ENCODE measurements at regions not wholly inside any gene's neighbourhood (a gene's known extent, or its start where the extent isn't known, plus 50 kb on each side); places are given as distances from the start of the nearest gene placed in this dataset.

DNA sequence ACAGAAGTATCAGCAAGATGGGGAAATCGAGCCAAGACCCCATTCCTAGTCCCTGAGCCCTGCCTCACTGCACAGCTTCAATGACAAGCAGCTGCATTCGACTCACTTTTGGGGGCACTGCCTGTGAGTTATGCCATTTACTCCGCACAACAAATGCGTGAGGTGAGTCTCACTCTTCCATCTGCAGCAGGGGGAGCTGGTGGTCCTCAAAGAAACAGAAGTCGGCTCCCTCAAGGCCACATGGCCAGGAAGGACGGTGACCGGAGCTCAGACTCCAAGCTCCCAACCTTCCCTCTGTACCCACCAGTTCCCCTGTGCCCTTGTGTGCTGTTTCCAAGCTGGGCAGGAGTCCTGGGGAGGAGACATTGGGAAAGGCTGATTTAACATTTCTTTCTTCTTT, 127.7 kb upstream of the IQSEC1 start:
- no peak overlapping the region for H3K14ac ChIP-seq (ENCODE audit: low read length)
- no peak overlapping the region for H4K91ac ChIP-seq (ENCODE audit: low read depth, low read length, poor library complexity)
- no peak overlapping the region for H2AK5ac ChIP-seq (ENCODE audit: low read depth, low read length)
- no peak overlapping the region for H3K4me2 ChIP-seq (ENCODE audit: insufficient read depth, low read length, poor library complexity, severe bottlenecking)
- H3K27me3 ChIP-seq (ENCODE audit: control insufficient read depth in 3 of 3, insufficient read depth in 3 of 3, low read depth in 1 of 3, low read length in 3 of 3), result peaks cover 0 to 11% (median 0%) of the 10 kb centered on the region in 3 experiments
- H2BK5ac ChIP-seq (ENCODE audit: low read length), result no peak overlapping the region
- H3K4ac ChIP-seq (ENCODE audit: low read length), result no peak overlapping the region
- no peak overlapping the region for H2BK120ac ChIP-seq (ENCODE audit: low read depth, low read length)
- no peak overlapping the region for H3K18ac ChIP-seq (ENCODE audit: low read length)
- H4K8ac ChIP-seq (ENCODE audit: low read depth, low read length), result no peak overlapping the region
- no peak overlapping the region for H3K27ac ChIP-seq (replicated peaks; ENCODE audit: low read length)
- no peak overlapping the region for H3K9ac ChIP-seq (ENCODE audit: low read depth, low read length, poor library complexity)
- WGBS, 2 donors (ENCODE audit: extremely low coverage in 2 of 2, insufficient read length in 2 of 2, insufficient replicate concordance in 1 of 2), result no CpG with 5 or more reads among the region's 7 CpGs
- H3K36me3 ChIP-seq (replicated peaks in 1 of 2; ENCODE audit: control insufficient read depth in 2 of 2, insufficient read depth in 2 of 2, low read length in 2 of 2), result no peaks in the 10 kb centered on the region
- H3K79me1 ChIP-seq (ENCODE audit: low read depth, low read length), result no peaks in the 10 kb centered on the region
- no peak overlapping the region for H2BK15ac ChIP-seq (ENCODE audit: low read length)
- peaks cover 0 to 3% of the 10 kb centered on the region in 2 donors for H3K9me3 ChIP-seq (replicated peaks in 1 of 2; ENCODE audit: control insufficient read depth in 2 of 2, insufficient read depth in 1 of 2, low read depth in 1 of 2, low read length in 2 of 2)
- no peak overlapping the region for H2BK12ac ChIP-seq (ENCODE audit: low read length)
- peaks cover 2 to 10% of the 10 kb centered on the region in 2 donors for H3K4me1 ChIP-seq (ENCODE audit: control insufficient read depth in 2 of 2, insufficient read depth in 1 of 2, low read depth in 1 of 2, low read length in 2 of 2)
- DNase-seq (ENCODE audit: low spot score), result peak; percentile 30
- no peak overlapping the region for H3K23ac ChIP-seq (ENCODE audit: low read depth, low read length, poor library complexity)
- no peak overlapping the region for H2AFZ ChIP-seq (ENCODE audit: low read length)
- no peak overlapping the region for H3K4me3 ChIP-seq (ENCODE audit: low read length in 2 of 2)

DNA sequence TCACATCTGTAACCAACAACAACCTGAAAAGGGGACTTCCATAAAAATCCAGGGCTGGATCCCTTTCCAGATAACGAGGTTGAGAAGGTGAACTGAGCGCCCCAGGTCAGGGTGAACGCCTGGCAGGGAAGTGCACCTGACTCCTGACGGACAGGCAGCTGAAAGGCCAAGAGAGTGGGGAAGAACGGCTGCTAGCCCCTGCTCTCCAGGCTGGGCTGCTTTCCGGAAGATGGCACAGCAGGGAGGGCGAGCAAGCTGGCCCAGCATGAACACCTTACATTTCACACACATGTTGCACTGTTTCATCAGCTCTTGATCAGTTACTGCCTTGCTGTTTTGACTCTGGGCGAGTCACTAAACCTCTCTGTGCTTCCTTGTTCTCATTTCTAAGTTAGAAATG, 127.2 kb upstream of the IQSEC1 start:
- H2BK15ac ChIP-seq (ENCODE audit: low read length), result no peak overlapping the region
- no CpG with 5 or more reads among the region's 8 CpGs for WGBS, 2 donors (ENCODE audit: extremely low coverage in 2 of 2, insufficient read length in 2 of 2, insufficient replicate concordance in 1 of 2)
- DNase-seq (ENCODE audit: low spot score), result no peak
- no peak overlapping the region for H3K18ac ChIP-seq (ENCODE audit: low read length)
- H4K91ac ChIP-seq (ENCODE audit: low read depth, low read length, poor library complexity), result no peak overlapping the region
- no peak overlapping the region for H2AFZ ChIP-seq (ENCODE audit: low read length)
- H3K4me3 ChIP-seq (ENCODE audit: low read length in 2 of 2), result no peak overlapping the region
- no peaks in the 10 kb centered on the region for H3K79me1 ChIP-seq (ENCODE audit: low read depth, low read length)
- no peak overlapping the region for H3K27ac ChIP-seq (replicated peaks; ENCODE audit: low read length)
- no peak overlapping the region for H3K4me2 ChIP-seq (ENCODE audit: insufficient read depth, low read length, poor library complexity, severe bottlenecking)
- no peak overlapping the region for H3K9ac ChIP-seq (ENCODE audit: low read depth, low read length, poor library complexity)
- H3K36me3 ChIP-seq (replicated peaks in 1 of 2; ENCODE audit: control insufficient read depth in 2 of 2, insufficient read depth in 2 of 2, low read length in 2 of 2), result no peaks in the 10 kb centered on the region
- peaks cover 0 to 11% (median 0%) of the 10 kb centered on the region in 3 experiments for H3K27me3 ChIP-seq (ENCODE audit: control insufficient read depth in 3 of 3, insufficient read depth in 3 of 3, low read depth in 1 of 3, low read length in 3 of 3)
- H3K4ac ChIP-seq (ENCODE audit: low read length), result no peak overlapping the region
- H4K8ac ChIP-seq (ENCODE audit: low read depth, low read length), result no peak overlapping the region
- peaks cover 0 to 3% of the 10 kb centered on the region in 2 donors for H3K9me3 ChIP-seq (replicated peaks in 1 of 2; ENCODE audit: control insufficient read depth in 2 of 2, insufficient read depth in 1 of 2, low read depth in 1 of 2, low read length in 2 of 2)
- peaks cover 2 to 10% of the 10 kb centered on the region in 2 donors for H3K4me1 ChIP-seq (ENCODE audit: control insufficient read depth in 2 of 2, insufficient read depth in 1 of 2, low read depth in 1 of 2, low read length in 2 of 2)
- H2BK5ac ChIP-seq (ENCODE audit: low read length), result no peak overlapping the region
- no peak overlapping the region for H2BK12ac ChIP-seq (ENCODE audit: low read length)
- H3K14ac ChIP-seq (ENCODE audit: low read length), result no peak overlapping the region
- H3K23ac ChIP-seq (ENCODE audit: low read depth, low read length, poor library complexity), result no peak overlapping the region
- H2AK5ac ChIP-seq (ENCODE audit: low read depth, low read length), result no peak overlapping the region
- no peak overlapping the region for H2BK120ac ChIP-seq (ENCODE audit: low read depth, low read length)

DNA sequence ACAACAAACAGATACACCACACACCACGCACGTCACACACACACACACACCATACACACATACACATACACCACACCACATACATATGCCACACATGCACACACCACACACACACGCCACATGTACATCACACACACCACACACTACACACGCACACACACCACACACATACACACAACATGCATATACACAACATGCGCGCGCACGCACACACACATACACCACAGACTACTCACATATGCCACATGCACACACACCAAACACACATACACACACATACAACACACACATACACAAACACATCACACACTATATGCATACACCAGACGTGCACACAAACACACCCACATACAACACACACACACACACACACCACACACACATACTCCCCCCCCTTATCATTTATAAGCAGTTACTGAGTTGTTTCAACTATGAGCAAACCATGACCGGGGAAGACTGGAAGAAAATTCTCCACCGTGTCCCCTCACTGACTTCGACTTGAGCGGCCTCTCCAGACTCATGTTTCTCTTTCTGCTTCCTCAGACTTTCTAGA, 126.7 kb upstream of the IQSEC1 start:
- no peak overlapping the region for H3K4ac ChIP-seq (ENCODE audit: low read length)
- peaks cover 0 to 11% (median 0%) of the 10 kb centered on the region in 3 experiments for H3K27me3 ChIP-seq (ENCODE audit: control insufficient read depth in 3 of 3, insufficient read depth in 3 of 3, low read depth in 1 of 3, low read length in 3 of 3)
- no peak overlapping the region for H4K8ac ChIP-seq (ENCODE audit: low read depth, low read length)
- H4K91ac ChIP-seq (ENCODE audit: low read depth, low read length, poor library complexity), result no peak overlapping the region
- 100% methylated on average over 4 of the region's 13 CpGs; no CpG with 5 or more reads in 1 of the 2 donors for WGBS, 2 donors (ENCODE audit: extremely low coverage in 2 of 2, insufficient read length in 2 of 2, insufficient replicate concordance in 1 of 2)
- H3K4me3 ChIP-seq (ENCODE audit: low read length in 2 of 2), result peak overlapping the region in 1 of 2 donors; percentile 71
- H3K9ac ChIP-seq (ENCODE audit: low read depth, low read length, poor library complexity), result peak overlapping the region; percentile 73
- peaks cover 0 to 3% of the 10 kb centered on the region in 2 donors for H3K9me3 ChIP-seq (replicated peaks in 1 of 2; ENCODE audit: control insufficient read depth in 2 of 2, insufficient read depth in 1 of 2, low read depth in 1 of 2, low read length in 2 of 2)
- no peak overlapping the region for H2BK120ac ChIP-seq (ENCODE audit: low read depth, low read length)
- no peak overlapping the region for H3K18ac ChIP-seq (ENCODE audit: low read length)
- no peak overlapping the region for H3K4me2 ChIP-seq (ENCODE audit: insufficient read depth, low read length, poor library complexity, severe bottlenecking)
- no peaks in the 10 kb centered on the region for H3K36me3 ChIP-seq (replicated peaks in 1 of 2; ENCODE audit: control insufficient read depth in 2 of 2, insufficient read depth in 2 of 2, low read length in 2 of 2)
- H3K79me1 ChIP-seq (ENCODE audit: low read depth, low read length), result no peaks in the 10 kb centered on the region
- H3K27ac ChIP-seq (replicated peaks; ENCODE audit: low read length), result no peak overlapping the region
- no peak overlapping the region for H2AK5ac ChIP-seq (ENCODE audit: low read depth, low read length)
- H2BK15ac ChIP-seq (ENCODE audit: low read length), result no peak overlapping the region
- H3K14ac ChIP-seq (ENCODE audit: low read length), result peak overlapping the region; percentile 72
- H2AFZ ChIP-seq (ENCODE audit: low read length), result no peak overlapping the region
- DNase-seq (ENCODE audit: low spot score), result no peak
- H3K4me1 ChIP-seq (ENCODE audit: control insufficient read depth in 2 of 2, insufficient read depth in 1 of 2, low read depth in 1 of 2, low read length in 2 of 2), result peaks cover 2 to 12% of the 10 kb centered on the region in 2 donors
- H3K23ac ChIP-seq (ENCODE audit: low read depth, low read length, poor library complexity), result peak overlapping the region; percentile 32
- H2BK12ac ChIP-seq (ENCODE audit: low read length), result no peak overlapping the region
- H2BK5ac ChIP-seq (ENCODE audit: low read length), result no peak overlapping the region

DNA sequence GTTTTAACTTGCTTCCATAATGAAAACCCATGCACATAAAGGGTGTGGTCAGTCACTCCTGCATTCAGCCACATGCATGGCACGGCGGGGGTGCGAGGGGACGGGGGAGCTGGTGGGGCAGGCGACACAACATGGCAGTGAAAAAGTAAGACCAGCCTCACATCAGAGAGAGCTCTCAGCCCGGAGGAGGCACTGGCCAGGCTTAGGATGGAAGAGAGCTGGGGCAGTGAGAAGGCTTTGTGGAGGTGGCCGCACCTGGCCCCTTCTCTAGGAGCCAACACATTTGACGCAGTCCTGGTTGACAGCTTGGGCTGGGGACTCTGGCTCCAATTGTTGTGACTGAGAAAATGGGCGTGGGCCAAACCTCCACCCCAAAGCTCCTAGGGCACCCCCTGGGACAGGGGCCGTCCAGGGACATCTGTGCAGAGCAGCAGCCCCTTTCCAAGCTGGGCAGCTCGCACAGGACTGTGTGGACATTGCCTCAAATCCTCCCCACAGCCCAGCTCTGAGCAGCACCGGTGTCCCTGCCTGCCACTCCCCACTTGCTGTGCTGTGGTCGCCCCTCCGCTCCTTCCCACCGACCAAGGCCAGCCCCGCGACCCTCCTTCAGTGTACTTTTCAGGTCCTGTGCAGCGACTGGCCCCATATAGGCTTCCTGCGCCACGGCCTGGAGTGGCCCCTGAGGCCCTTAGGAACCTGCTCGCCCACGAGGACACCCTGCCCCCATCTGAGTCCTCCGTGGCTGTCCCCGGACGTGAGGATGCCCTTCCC, 126.0 kb upstream of the IQSEC1 start:
- no peak for DNase-seq (ENCODE audit: low spot score)
- WGBS, 2 donors (ENCODE audit: extremely low coverage in 2 of 2, insufficient read length in 2 of 2, insufficient replicate concordance in 1 of 2), result no CpG with 5 or more reads among the region's 25 CpGs
- Histone ChIP-seq H2BK12ac (ENCODE audit: low read length) (no peak overlapping the region), H2BK5ac (ENCODE audit: low read length) (no peak overlapping the region), H3K23ac (ENCODE audit: low read depth, low read length, poor library complexity) (peak overlapping the region; percentile 2), H3K18ac (ENCODE audit: low read length) (no peak overlapping the region), H3K9ac (ENCODE audit: low read depth, low read length, poor library complexity) (no peak overlapping the region), H4K8ac (ENCODE audit: low read depth, low read length) (no peak overlapping the region), H2AFZ (ENCODE audit: low read length) (no peak overlapping the region), H3K36me3 (replicated peaks in 1 of 2; ENCODE audit: control insufficient read depth in 2 of 2, insufficient read depth in 2 of 2, low read length in 2 of 2) (no peaks in the 10 kb centered on the region), H3K4me2 (ENCODE audit: insufficient read depth, low read length, poor library complexity, severe bottlenecking) (no peak overlapping the region), H3K4me3 (ENCODE audit: low read length in 2 of 2) (no peak overlapping the region), H3K14ac (ENCODE audit: low read length) (no peak overlapping the region), H3K4ac (ENCODE audit: low read length) (no peak overlapping the region), H4K91ac (ENCODE audit: low read depth, low read length, poor library complexity) (no peak overlapping the region), H2BK15ac (ENCODE audit: low read length) (peak overlapping the region; percentile 16), H2BK120ac (ENCODE audit: low read depth, low read length) (no peak overlapping the region), H3K9me3 (replicated peaks in 1 of 2; ENCODE audit: control insufficient read depth in 2 of 2, insufficient read depth in 1 of 2, low read depth in 1 of 2, low read length in 2 of 2) (peaks cover 0 to 3% of the 10 kb centered on the region in 2 donors), H3K27me3 (ENCODE audit: control insufficient read depth in 3 of 3, insufficient read depth in 3 of 3, low read depth in 1 of 3, low read length in 3 of 3) (peaks cover 0 to 9% (median 0%) of the 10 kb centered on the region in 3 experiments), H3K27ac (replicated peaks; ENCODE audit: low read length) (no peak overlapping the region), H3K4me1 (ENCODE audit: control insufficient read depth in 2 of 2, insufficient read depth in 1 of 2, low read depth in 1 of 2, low read length in 2 of 2) (peaks cover 2 to 16% of the 10 kb centered on the region in 2 donors), H3K79me1 (ENCODE audit: low read depth, low read length) (no peaks in the 10 kb centered on the region), H2AK5ac (ENCODE audit: low read depth, low read length) (no peak overlapping the region)
